ENCODE measurements at regions not wholly inside any gene's neighbourhood (a gene's known extent, or its start where the extent isn't known, plus 50 kb on each side); places are given as distances from the start of the nearest gene placed in this dataset.

GRCh38 chr15:47937834-47938233, 183.0 kb upstream of the SLC24A5 start:
- Histone ChIP-seq H3K36me3 (ENCODE audit: control insufficient read depth, insufficient read depth, low read length) (no peaks in the 10 kb centered on the region), H3K4me3 (ENCODE audit: low read depth, low read length) (no peak overlapping the region), H3K27me3 (ENCODE audit: control insufficient read depth, insufficient read depth, low read length) (no peaks in the 10 kb centered on the region)
- no peak for DNase-seq (ENCODE audit: low read depth)
- TF ChIP-seq, protein P1, sequence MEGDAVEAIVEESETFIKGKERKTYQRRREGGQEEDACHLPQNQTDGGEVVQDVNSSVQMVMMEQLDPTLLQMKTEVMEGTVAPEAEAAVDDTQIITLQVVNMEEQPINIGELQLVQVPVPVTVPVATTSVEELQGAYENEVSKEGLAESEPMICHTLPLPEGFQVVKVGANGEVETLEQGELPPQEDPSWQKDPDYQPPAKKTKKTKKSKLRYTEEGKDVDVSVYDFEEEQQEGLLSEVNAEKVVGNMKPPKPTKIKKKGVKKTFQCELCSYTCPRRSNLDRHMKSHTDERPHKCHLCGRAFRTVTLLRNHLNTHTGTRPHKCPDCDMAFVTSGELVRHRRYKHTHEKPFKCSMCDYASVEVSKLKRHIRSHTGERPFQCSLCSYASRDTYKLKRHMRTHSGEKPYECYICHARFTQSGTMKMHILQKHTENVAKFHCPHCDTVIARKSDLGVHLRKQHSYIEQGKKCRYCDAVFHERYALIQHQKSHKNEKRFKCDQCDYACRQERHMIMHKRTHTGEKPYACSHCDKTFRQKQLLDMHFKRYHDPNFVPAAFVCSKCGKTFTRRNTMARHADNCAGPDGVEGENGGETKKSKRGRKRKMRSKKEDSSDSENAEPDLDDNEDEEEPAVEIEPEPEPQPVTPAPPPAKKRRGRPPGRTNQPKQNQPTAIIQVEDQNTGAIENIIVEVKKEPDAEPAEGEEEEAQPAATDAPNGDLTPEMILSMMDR (IDR thresholded peaks at IDR 0.05; ENCODE audit: insufficient read depth, low read length, poor library complexity, severe bottlenecking) = no peak

DNA sequence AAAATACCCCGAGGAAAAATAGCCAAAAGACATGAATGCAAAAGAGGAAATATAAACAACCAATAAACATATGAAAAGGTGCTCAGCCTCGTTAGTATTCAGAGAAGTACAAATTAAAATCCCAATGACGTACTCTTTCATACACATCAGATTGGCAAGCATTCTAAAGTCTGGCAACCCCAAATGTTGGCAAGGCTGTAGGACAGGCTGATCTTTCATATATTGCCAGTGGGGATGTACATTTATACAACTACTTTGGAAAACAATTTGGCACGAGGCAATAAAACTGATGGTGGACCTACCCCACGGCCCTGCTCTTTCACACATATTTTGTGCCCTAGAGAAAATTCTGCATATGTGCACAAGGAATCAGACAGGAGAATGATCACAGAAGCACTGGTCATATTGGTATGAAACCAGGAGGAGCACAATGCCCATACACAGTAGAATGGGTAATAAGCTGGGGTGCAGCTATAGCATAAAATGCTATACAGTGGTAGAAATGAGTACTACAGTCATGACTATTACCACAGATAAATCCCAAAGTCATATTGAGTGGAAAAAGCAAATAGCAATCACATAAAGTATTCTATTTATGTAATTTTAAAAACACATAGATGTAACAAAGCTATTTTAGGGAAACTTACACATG, 176.0 kb upstream of the SLC24A5 start:
- Histone ChIP-seq H3K4me3 (ENCODE audit: low read depth, low read length) (no peak overlapping the region), H3K27me3 (ENCODE audit: control insufficient read depth, insufficient read depth, low read length) (no peaks in the 10 kb centered on the region), H3K36me3 (ENCODE audit: control insufficient read depth, insufficient read depth, low read length) (no peaks in the 10 kb centered on the region)
- TF ChIP-seq, protein P1 (IDR thresholded peaks at IDR 0.05; ENCODE audit: insufficient read depth, low read length, poor library complexity, severe bottlenecking) = no peak
- DNase-seq (ENCODE audit: low read depth) = no peak

- TF ChIP-seq, protein P1 (IDR thresholded peaks at IDR 0.05; ENCODE audit: insufficient read depth, low read length, poor library complexity, severe bottlenecking) = no peak
- no peak overlapping the region for H3K4me3 ChIP-seq (ENCODE audit: low read depth, low read length)
- no peaks in the 10 kb centered on the region for H3K27me3 ChIP-seq (ENCODE audit: control insufficient read depth, insufficient read depth, low read length)
- no peaks in the 10 kb centered on the region for H3K36me3 ChIP-seq (ENCODE audit: control insufficient read depth, insufficient read depth, low read length)
- no peak for DNase-seq (ENCODE audit: low read depth)
Observed at GRCh38 chr15:47945872-47946650, 174.7 kb upstream of the SLC24A5 start.

GRCh38 chr15:47949815-47950214, 171.0 kb upstream of the SLC24A5 start:
- Histone ChIP-seq H3K27me3 (ENCODE audit: control insufficient read depth, insufficient read depth, low read length) (no peaks in the 10 kb centered on the region), H3K36me3 (ENCODE audit: control insufficient read depth, insufficient read depth, low read length) (no peaks in the 10 kb centered on the region), H3K4me3 (ENCODE audit: low read depth, low read length) (no peak overlapping the region)
- TF ChIP-seq, protein P1 (IDR thresholded peaks at IDR 0.05; ENCODE audit: insufficient read depth, low read length, poor library complexity, severe bottlenecking) = no peak
- DNase-seq (ENCODE audit: low read depth) = no peak

- Histone ChIP-seq H3K36me3 (ENCODE audit: control insufficient read depth, insufficient read depth, low read length) (no peaks in the 10 kb centered on the region), H3K4me3 (ENCODE audit: low read depth, low read length) (no peak overlapping the region), H3K27me3 (ENCODE audit: control insufficient read depth, insufficient read depth, low read length) (no peaks in the 10 kb centered on the region)
- no peak for DNase-seq (ENCODE audit: low read depth)
- TF ChIP-seq, protein P1 (IDR thresholded peaks at IDR 0.05; ENCODE audit: insufficient read depth, low read length, poor library complexity, severe bottlenecking) = no peak
Observed at GRCh38 chr15:47950447-47950846, 170.3 kb upstream of the SLC24A5 start.

Measured in kidney epithelial cell (primary cell).